ENCODE measurements at regions not wholly inside any gene's neighbourhood (a gene's known extent, or its start where the extent isn't known, plus 50 kb on each side); places are given as distances from the start of the nearest gene placed in this dataset.

- no peak for TF ChIP-seq EZH2 (IDR thresholded peaks at IDR 0.05; ENCODE audit: borderline replicate concordance, low read length)
- TF ChIP-seq CTCF (IDR thresholded peaks at IDR 0.05; ENCODE audit: low read length): no peak
Observed at GRCh38 chr10:128629111-128630096, 503.2 kb upstream of the MKI67 start.
